K562 (cell line): ENCODE measurements at regions not wholly inside any gene's neighbourhood (a gene's known extent, or its start where the extent isn't known, plus 50 kb on each side); places are given as distances from the start of the nearest gene placed in this dataset.

Source experiments
- ATAC-seq: fragments of 200-7000 bp; cut with Tn5 transposase; 3 replicates; pipeline ENCODE4 v1.9.1; 2020; ENCODE audit warnings: moderate library complexity
- BruUV-seq: library from RNA; stranded (reverse); fragments of 400-500 nt; replicated peaks from 2 replicates; lab custom pipeline; 2021; lab: Mats Ljungman, UMichigan
- CTCF ChIA-PET: fragments of 300-600 bp; formaldehyde crosslinking; extraction: SDS; loops from one replicate; lab custom pipeline; 2021; ENCODE audit warnings: low intra/inter-chr PET ratio; lab: Yijun Ruan, JAX
- POLR2A ChIA-PET: fragments of 300-600, 350-650 bp; sonication (Branson Sonifier 250); formaldehyde crosslinking; extraction: SDS; loops from one replicate; lab custom pipeline; 2021; ENCODE audit warnings: antibody characterized with exemption, inconsistent platforms; lab: Yijun Ruan, JAX
- DNase-seq, 4 experiments: peaks; one replicate each; pipeline versions ENCODE4 v3.0.0 to v3.0.0-alpha.2; 2011 to 2018; ENCODE audit warnings: low spot score in 3 of 4, mixed read lengths in 3 of 4; ENCODE audit errors: extremely low read depth in 1 of 4
- FAIRE-seq: peaks from 2 replicates; lab custom pipeline; 2011; peaks lifted over from hg19 to GRCh38; lab: Jason Lieb, UNC
- H2AFZ ChIP-seq: 2 replicates; pipeline ENCODE4 v1.6.0; 2011; ENCODE audit warnings: low read depth, low read length, control low read depth, inconsistent platforms
- H3K27ac ChIP-seq: fragments of 200-600 bp; 3 replicates; pipeline ENCODE4 v1.8.0; 2011; ENCODE audit warnings: low read depth, mild to moderate bottlenecking, control low read depth, inconsistent platforms, low read length, moderate library complexity, mixed read lengths; ENCODE audit errors: extremely low read depth
- H3K27me3 ChIP-seq, 2 experiments: fragments of 300-600 bp in 1 of 2; 2 replicates in 1 of 2; 3 replicates in 1 of 2; pipeline versions ENCODE4 v1.6.0 to v1.8.0; 2011; ENCODE audit warnings: inconsistent platforms in 2 of 2, low read length in 2 of 2, mild to moderate bottlenecking in 1 of 2, mixed read lengths in 1 of 2, moderate library complexity in 1 of 2; ENCODE audit not compliant: control insufficient read depth in 2 of 2, insufficient read depth in 2 of 2
- H3K36me3 ChIP-seq: fragments of 300-600 bp; 3 replicates; pipeline ENCODE4 v1.8.0; 2011; ENCODE audit warnings: mild to moderate bottlenecking, low read length, inconsistent platforms; ENCODE audit not compliant: control insufficient read depth, insufficient read depth
- H3K4me1 ChIP-seq, 2 experiments: fragments of 200-600 bp in 1 of 2; replicated peaks in 1 of 2; 2 replicates in 1 of 2; 3 replicates in 1 of 2; pipeline versions ENCODE4 v1.5.1 to v1.8.0; 2011; ENCODE audit warnings: inconsistent platforms in 2 of 2, low read length in 2 of 2, mild to moderate bottlenecking in 1 of 2, mixed read lengths in 1 of 2, moderate library complexity in 1 of 2; ENCODE audit not compliant: control insufficient read depth in 2 of 2, insufficient read depth in 2 of 2
- H3K4me2 ChIP-seq: 2 replicates; pipeline ENCODE4 v1.6.1; 2011; ENCODE audit warnings: low read length, control low read depth, inconsistent platforms, mixed read lengths; ENCODE audit not compliant: insufficient read depth
- H3K4me3 ChIP-seq: fragments of 200-600 bp; sonication (generic), shearing (Covaris generic); 2 replicates; pipeline ENCODE4 v1.5.1; 2016; ENCODE audit warnings: control low read depth, inconsistent platforms
- H3K79me2 ChIP-seq: fragments of 200-600 bp; 3 replicates; pipeline ENCODE4 v1.8.0; 2011; ENCODE audit warnings: low read length, inconsistent platforms; ENCODE audit not compliant: control insufficient read depth, insufficient read depth
- H3K9ac ChIP-seq, 2 experiments: 2 replicates each; pipeline versions ENCODE4 v1.6.0 to v1.6.1; 2011; ENCODE audit warnings: low read depth in 2 of 2, low read length in 2 of 2, control low read depth in 1 of 2, inconsistent platforms in 1 of 2, mild to moderate bottlenecking in 1 of 2, mixed read lengths in 1 of 2; ENCODE audit not compliant: insufficient read depth in 1 of 2
- H3K9me1 ChIP-seq: one replicate; pipeline ENCODE4 v1.6.0; 2011; ENCODE audit warnings: inconsistent platforms, mild to moderate bottlenecking, low read length, moderate library complexity; ENCODE audit not compliant: control insufficient read depth, insufficient read depth
- H3K9me3 ChIP-seq: replicated peaks from 2 replicates; pipeline ENCODE4 v1.5.1; 2011; ENCODE audit warnings: low read depth, low read length, inconsistent platforms; ENCODE audit not compliant: control insufficient read depth, insufficient read depth
- H4K20me1 ChIP-seq: replicated peaks from 2 replicates; pipeline ENCODE4 v1.6.1; 2011; ENCODE audit warnings: low read length, inconsistent platforms, mixed read lengths; ENCODE audit not compliant: control insufficient read depth, insufficient read depth
- CEBPG ChIP-seq, 3 experiments: fragments of 200-800 bp in 1 of 3; sonication (Bioruptor generic) in 1 of 3; sonication (generic) in 1 of 3; formaldehyde crosslinking in 1 of 3; IDR thresholded peaks in 2 of 3; conservative IDR thresholded peaks in 1 of 3; 2 replicates each; pipeline versions ENCODE4 v1.6.1 to v1.8.0; 2016 to 2022; ENCODE audit warnings: missing compliant biosample characterization in 2 of 3, missing genetic modification characterization in 2 of 3, mild to moderate bottlenecking in 1 of 3, missing genetic modification reagents in 1 of 3
- HNRNPL ChIP-seq: fragments of 200-400 bp; formaldehyde crosslinking; IDR thresholded peaks from 2 replicates; pipeline ENCODE4 v1.6.1; 2017; ENCODE audit warnings: low read depth, mild to moderate bottlenecking, low read length
- LARP7 ChIP-seq: fragments of 450-650 bp; IDR thresholded peaks from 2 replicates; pipeline ENCODE4 v1.6.1; 2016
- MCM3 ChIP-seq: fragments of 450-650 bp; IDR thresholded peaks from 2 replicates; pipeline ENCODE4 v1.6.1; 2016
- POLR3G ChIP-seq: IDR thresholded peaks from 2 replicates; pipeline ENCODE4 v1.6.1; 2011; ENCODE audit not compliant: insufficient read length, insufficient replicate concordance; ENCODE audit errors: extremely low read depth
- TCF7 ChIP-seq: sonication (generic); IDR thresholded peaks from 2 replicates; pipeline ENCODE4 v1.6.1; 2016; ENCODE audit warnings: antibody characterized with exemption, borderline replicate concordance
- THAP7 ChIP-seq: fragments of 250-450 bp; sonication (Bioruptor Pico); IDR thresholded peaks from 2 replicates; pipeline ENCODE4 v1.5.0; 2021
- TRIM25 ChIP-seq: fragments of 450-650 bp; IDR thresholded peaks from 2 replicates; pipeline ENCODE4 v1.7.0; 2016; ENCODE audit warnings: borderline replicate concordance
- ZNF217 ChIP-seq: sonication (generic); formaldehyde crosslinking; IDR thresholded peaks from 2 replicates; pipeline ENCODE4 v1.8.0; 2022; ENCODE audit warnings: mild to moderate bottlenecking, missing genetic modification reagents
- ZNF318 ChIP-seq, 2 experiments: fragments of 450-650 bp; IDR thresholded peaks; 2 replicates each; pipeline ENCODE4 v1.6.1; 2016; ENCODE audit warnings: mild to moderate bottlenecking in 2 of 2, borderline replicate concordance in 1 of 2, low read depth in 1 of 2, moderate library complexity in 1 of 2
- ZNF695 ChIP-seq: fragments of 450-650 bp; formaldehyde crosslinking; IDR thresholded peaks from 2 replicates; pipeline ENCODE4 v1.4.0; 2020; ENCODE audit warnings: mild to moderate bottlenecking, moderate library complexity
- ZNF76 ChIP-seq: fragments of 250-450 bp; sonication (Bioruptor Pico); IDR thresholded peaks from 2 replicates; pipeline ENCODE4 v1.4.0; 2020; ENCODE audit warnings: mild to moderate bottlenecking, moderate library complexity, borderline replicate concordance
- ZSCAN29 ChIP-seq: fragments of 450-650 bp; IDR thresholded peaks from 2 replicates; pipeline ENCODE4 v1.6.1; 2017
- WGBS: fragments of 100-300 bp; shearing (Covaris generic); methylation state at CpG from one replicate; pipeline ENCODE4 v1.1.6; 2016; ENCODE audit warnings: low coverage, mixed read lengths; ENCODE audit not compliant: insufficient coverage; ENCODE audit errors: missing lambda C conversion rate; 5-methylcytosine and 5-hydroxymethylcytosine counted together
- in situ Hi-C: fragments of 300-500 bp; cut with MboI; formaldehyde crosslinking; loops from 4 replicates; pipeline ENCODE4 v1.15.0; 2018; ENCODE audit warnings: inconsistent platforms, mixed read lengths
- intact Hi-C: fragments of 100-400 bp; cut with micrococcal nuclease; formaldehyde crosslinking; loops from 2 replicates; pipeline ENCODE4 v1.14.2; 2022

GRCh38 chr22:48754611-48755058, 1073.0 kb downstream of the BRD1 start:
- no peaks in the 10 kb centered on the region for H3K79me2 ChIP-seq
- no peaks in the 10 kb centered on the region for H4K20me1 ChIP-seq
- no peaks in the 10 kb centered on the region for H3K9me1 ChIP-seq
- CTCF ChIA-PET: no interaction called here
- peaks cover 2 to 24% of the 10 kb centered on the region in 2 experiments; a peak in 3 of 5 replicates for H3K27me3 ChIP-seq
- ATAC-seq (no peak), FAIRE-seq (no peak), DNase-seq (no peak)
- H3K9ac ChIP-seq: no peak overlapping the region
- H3K27ac ChIP-seq: no peak overlapping the region
- intact Hi-C loops (no loop called here), in situ Hi-C loops (no loop called here)
- H2AFZ ChIP-seq: no peak overlapping the region
- WGBS: 9% methylated on average over 6 of the region's 10 CpGs
- H3K4me1 ChIP-seq: no peaks in the 10 kb centered on the region
- H3K36me3 ChIP-seq: no peaks in the 10 kb centered on the region
- H3K9me3 ChIP-seq: no peaks in the 10 kb centered on the region
- no peak overlapping the region for H3K4me2 ChIP-seq
- no peak overlapping the region for H3K4me3 ChIP-seq
- no TSS peak for BruUV-seq
- POLR2A ChIA-PET: no interaction called here
- TF ChIP-seq THAP7 (CRISPR knock-in tag): no peak
- TF ChIP-seq ZSCAN29: no peak
- TF ChIP-seq CEBPG (CRISPR knock-in tag; IDR thresholded peaks at IDR 0.05): no peak
- TF ChIP-seq CEBPG (tag; conservative IDR thresholded peaks at IDR 0.05 in 1 of 2, IDR thresholded peaks at IDR 0.05 in 1 of 2): no peak
- TF ChIP-seq MCM3: no peak
- TF ChIP-seq LARP7: no peak
- TF ChIP-seq ZNF695 (CRISPR knock-in tag): no peak
- no peak for TF ChIP-seq ZNF318 (IDR thresholded peaks at IDR 0.05; ENCODE audit: borderline replicate concordance in 1 of 2, low read depth in 1 of 2)
- TF ChIP-seq TRIM25: no peak
- TF ChIP-seq ZNF76 (CRISPR knock-in tag): no peak
- TF ChIP-seq HNRNPL: no peak
- no peak for TF ChIP-seq POLR3G
- TF ChIP-seq ZNF217 (CRISPR knock-in tag): no peak
- no peak for TF ChIP-seq TCF7
